Subcutaneous abdominal adipose tissue (tissue), 5 donors: ENCODE measurements at regions not wholly inside any gene's neighbourhood (a gene's known extent, or its start where the extent isn't known, plus 50 kb on each side); places are given as distances from the start of the nearest gene placed in this dataset.

Experiments used
- H3K27ac ChIP-seq: one replicate; pipeline ENCODE4 v1.7.0; 2013; ENCODE audit warnings: low read depth, mild to moderate bottlenecking, inconsistent platforms, low read length, moderate library complexity
- H3K27me3 ChIP-seq, 5 donors: one replicate each; pipeline ENCODE4 v1.7.0; 2013; ENCODE audit warnings: low read length in 5 of 5, inconsistent platforms in 1 of 5; ENCODE audit not compliant: control insufficient read depth in 5 of 5, insufficient read depth in 4 of 5
- H3K36me3 ChIP-seq, 5 donors: one replicate each; pipeline ENCODE4 v1.7.0; 2013; ENCODE audit warnings: low read length in 5 of 5; ENCODE audit not compliant: control insufficient read depth in 5 of 5, insufficient read depth in 5 of 5
- H3K4me1 ChIP-seq, 5 donors: one replicate each; pipeline ENCODE4 v1.7.0; 2013; ENCODE audit warnings: low read length in 5 of 5, mild to moderate bottlenecking in 3 of 5, moderate library complexity in 1 of 5; ENCODE audit not compliant: control insufficient read depth in 5 of 5, insufficient read depth in 5 of 5
- H3K4me3 ChIP-seq, 5 donors: one replicate each; pipeline ENCODE4 v1.7.0; 2013; ENCODE audit warnings: low read length in 5 of 5, low read depth in 1 of 5
- H3K9ac ChIP-seq, 5 donors: one replicate each; pipeline ENCODE4 v1.7.0; 2013; ENCODE audit warnings: low read length in 5 of 5, mild to moderate bottlenecking in 4 of 5, moderate library complexity in 3 of 5
- H3K9me3 ChIP-seq, 5 donors: one replicate each; pipeline ENCODE4 v1.7.0; 2013; ENCODE audit warnings: low read length in 5 of 5; ENCODE audit not compliant: control insufficient read depth in 5 of 5
- donor health status: healthy.
- donor health status: healthy.
- donor health status: healthy.
- donor health status: healthy.
- donor health status: healthy.

- no peak overlapping the region for H3K9ac ChIP-seq
- H3K4me1 ChIP-seq, result peaks cover 0 to 10% (median 0%) of the 10 kb centered on the region in 5 donors
- H3K27me3 ChIP-seq, result no peaks in the 10 kb centered on the region
- no peak overlapping the region for H3K4me3 ChIP-seq
- H3K36me3 ChIP-seq, result no peaks in the 10 kb centered on the region
- H3K9me3 ChIP-seq, result peaks cover 0 to 9% (median 4%) of the 10 kb centered on the region in 5 donors
- H3K27ac ChIP-seq, result no peak overlapping the region
Measured at GRCh38 chr9:86670536-86670935, 276.8 kb downstream of the GAS1 start.

DNA sequence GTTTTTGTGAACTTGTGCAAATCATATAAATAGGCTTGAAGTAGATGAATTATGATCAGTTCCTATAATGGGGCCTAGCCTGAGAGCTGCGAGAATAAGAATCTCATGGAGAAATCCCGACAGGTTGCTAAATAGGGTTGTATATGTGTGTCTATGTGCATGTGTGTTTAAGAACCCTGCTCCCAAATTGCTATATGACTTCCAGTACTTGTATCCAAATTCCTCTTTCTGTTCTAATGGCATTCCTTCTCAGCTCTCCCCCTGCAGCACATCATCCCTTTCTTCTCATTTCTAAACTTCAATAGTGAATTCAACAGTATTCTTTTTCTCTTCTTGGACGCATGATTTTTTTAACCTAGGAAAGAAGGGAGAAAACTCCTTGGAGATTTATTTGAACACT, 277.2 kb downstream of the GAS1 start:
- Histone ChIP-seq H3K4me3 (no peak overlapping the region), H3K9me3 (peaks cover 0 to 9% (median 4%) of the 10 kb centered on the region in 5 donors), H3K4me1 (peaks cover 0 to 10% (median 0%) of the 10 kb centered on the region in 5 donors), H3K27ac (no peak overlapping the region), H3K9ac (no peak overlapping the region), H3K27me3 (no peaks in the 10 kb centered on the region), H3K36me3 (no peaks in the 10 kb centered on the region)

GRCh38 chr9:86669422-86669821, 277.9 kb downstream of the GAS1 start:
- Histone ChIP-seq H3K4me3 (no peak overlapping the region), H3K9ac (no peak overlapping the region), H3K4me1 (peaks cover 0 to 10% (median 0%) of the 10 kb centered on the region in 5 donors), H3K27me3 (no peaks in the 10 kb centered on the region), H3K27ac (no peak overlapping the region), H3K36me3 (no peaks in the 10 kb centered on the region), H3K9me3 (peaks cover 0 to 9% (median 4%) of the 10 kb centered on the region in 5 donors)

DNA sequence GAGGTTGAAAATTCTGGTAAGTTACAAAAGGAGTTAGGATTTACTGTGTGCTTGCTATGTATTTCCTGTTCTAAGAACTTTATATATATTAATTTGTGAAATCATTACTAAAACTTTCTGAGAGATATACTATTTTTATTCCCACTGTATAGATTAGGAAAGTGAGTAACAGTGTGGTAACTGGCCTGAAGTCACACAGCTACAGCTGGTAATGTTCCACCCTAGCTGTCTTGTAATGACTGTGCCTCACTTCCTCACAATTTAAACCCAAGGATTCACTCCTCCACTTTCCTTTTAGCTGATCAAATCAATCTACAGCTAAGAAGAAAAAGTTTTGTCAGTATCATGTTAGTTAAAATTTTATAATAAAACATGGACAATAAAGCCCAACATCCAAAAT, 278.8 kb downstream of the GAS1 start:
- H3K4me3 ChIP-seq, result no peak overlapping the region
- H3K9me3 ChIP-seq, result peaks cover 0 to 9% (median 4%) of the 10 kb centered on the region in 5 donors
- no peak overlapping the region for H3K27ac ChIP-seq
- H3K9ac ChIP-seq, result no peak overlapping the region
- peaks cover 0 to 10% (median 0%) of the 10 kb centered on the region in 5 donors for H3K4me1 ChIP-seq
- H3K36me3 ChIP-seq, result no peaks in the 10 kb centered on the region
- H3K27me3 ChIP-seq, result no peaks in the 10 kb centered on the region

DNA sequence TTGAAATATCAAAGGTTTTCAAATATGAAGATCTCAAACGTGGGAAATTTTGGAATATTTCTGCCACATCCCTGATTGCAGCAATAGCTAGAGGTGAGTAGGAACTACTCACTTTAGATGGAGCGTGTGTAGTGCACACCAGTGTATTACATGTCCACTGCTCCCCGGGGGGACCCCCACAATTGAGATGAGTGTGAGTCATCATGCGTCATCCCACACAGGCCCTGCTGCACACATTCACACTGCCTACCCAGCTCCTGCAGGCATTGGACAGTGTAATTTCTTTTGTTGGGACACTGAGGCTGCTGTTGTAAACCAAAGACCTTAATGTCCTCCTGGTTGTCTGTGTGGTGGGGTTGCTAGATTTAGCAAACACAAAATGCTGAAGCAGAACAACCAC, 280.0 kb downstream of the GAS1 start:
- Histone ChIP-seq H3K9me3 (peaks cover 0 to 9% (median 4%) of the 10 kb centered on the region in 5 donors), H3K4me3 (no peak overlapping the region), H3K27me3 (no peaks in the 10 kb centered on the region), H3K27ac (no peak overlapping the region), H3K4me1 (peaks cover 0 to 10% (median 0%) of the 10 kb centered on the region in 5 donors), H3K36me3 (no peaks in the 10 kb centered on the region), H3K9ac (no peak overlapping the region)

- Histone ChIP-seq H3K4me3 (no peak overlapping the region), H3K27me3 (no peaks in the 10 kb centered on the region), H3K4me1 (peaks cover 0 to 11% (median 0%) of the 10 kb centered on the region in 5 donors), H3K9me3 (peaks cover 0 to 3% (median under 1%) of the 10 kb centered on the region in 5 donors), H3K27ac (no peak overlapping the region), H3K9ac (no peak overlapping the region), H3K36me3 (no peaks in the 10 kb centered on the region)
Measured at GRCh38 chr9:86665416-86665815, 281.9 kb downstream of the GAS1 start.

DNA sequence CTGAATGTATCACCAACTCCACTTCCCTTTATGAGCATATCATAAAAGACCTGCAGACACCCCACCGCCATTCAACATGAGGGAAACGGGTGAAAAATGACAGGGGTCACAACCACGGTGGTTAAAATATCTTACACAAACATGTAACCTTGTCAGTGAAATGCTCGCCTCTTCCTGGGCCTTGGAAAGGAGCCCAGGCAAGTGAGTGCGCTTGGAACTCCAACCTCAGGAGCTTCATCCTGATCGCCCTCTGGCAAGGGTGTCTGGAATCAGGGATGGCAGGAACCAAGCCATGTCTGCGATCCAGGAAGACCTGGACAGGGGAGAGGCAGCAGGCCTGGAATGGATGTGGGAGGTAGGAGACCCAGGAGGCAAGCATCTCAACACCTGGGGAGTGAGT, 282.7 kb downstream of the GAS1 start:
- Histone ChIP-seq H3K9ac (no peak overlapping the region), H3K4me3 (no peak overlapping the region), H3K27me3 (no peaks in the 10 kb centered on the region), H3K9me3 (no peaks in the 10 kb centered on the region), H3K36me3 (no peaks in the 10 kb centered on the region), H3K4me1 (peaks cover 0 to 10% (median 0%) of the 10 kb centered on the region in 5 donors), H3K27ac (no peak overlapping the region)

DNA sequence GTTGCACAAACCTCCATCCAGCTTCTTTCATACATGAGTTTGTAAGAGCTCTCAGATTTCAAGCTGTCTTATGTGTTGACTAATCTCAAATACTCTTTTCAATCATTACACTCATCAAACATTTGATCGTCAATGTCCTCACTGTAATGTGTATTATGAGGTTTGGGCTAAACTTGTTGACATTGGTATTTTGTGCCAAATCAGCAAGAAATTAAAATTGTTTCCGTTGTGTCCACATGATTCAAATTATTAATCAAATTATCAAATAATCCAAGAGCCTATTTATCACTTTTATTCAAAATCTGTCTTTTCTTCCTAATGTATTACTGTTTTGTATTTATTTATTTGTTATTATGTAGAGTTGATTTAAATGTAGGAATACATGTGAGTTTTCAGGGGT, 283.4 kb downstream of the GAS1 start:
- Histone ChIP-seq H3K9me3 (no peaks in the 10 kb centered on the region), H3K4me3 (no peak overlapping the region), H3K9ac (no peak overlapping the region), H3K36me3 (no peaks in the 10 kb centered on the region), H3K4me1 (peaks cover 0 to 3% (median 0%) of the 10 kb centered on the region in 5 donors), H3K27ac (no peak overlapping the region), H3K27me3 (no peaks in the 10 kb centered on the region)

- Histone ChIP-seq H3K4me3 (no peak overlapping the region), H3K9me3 (no peaks in the 10 kb centered on the region), H3K36me3 (no peaks in the 10 kb centered on the region), H3K9ac (no peak overlapping the region), H3K4me1 (peaks cover 0 to 3% (median 0%) of the 10 kb centered on the region in 5 donors), H3K27me3 (no peaks in the 10 kb centered on the region), H3K27ac (no peak overlapping the region)
Measured at GRCh38 chr9:86662890-86663468, 284.3 kb downstream of the GAS1 start.

DNA sequence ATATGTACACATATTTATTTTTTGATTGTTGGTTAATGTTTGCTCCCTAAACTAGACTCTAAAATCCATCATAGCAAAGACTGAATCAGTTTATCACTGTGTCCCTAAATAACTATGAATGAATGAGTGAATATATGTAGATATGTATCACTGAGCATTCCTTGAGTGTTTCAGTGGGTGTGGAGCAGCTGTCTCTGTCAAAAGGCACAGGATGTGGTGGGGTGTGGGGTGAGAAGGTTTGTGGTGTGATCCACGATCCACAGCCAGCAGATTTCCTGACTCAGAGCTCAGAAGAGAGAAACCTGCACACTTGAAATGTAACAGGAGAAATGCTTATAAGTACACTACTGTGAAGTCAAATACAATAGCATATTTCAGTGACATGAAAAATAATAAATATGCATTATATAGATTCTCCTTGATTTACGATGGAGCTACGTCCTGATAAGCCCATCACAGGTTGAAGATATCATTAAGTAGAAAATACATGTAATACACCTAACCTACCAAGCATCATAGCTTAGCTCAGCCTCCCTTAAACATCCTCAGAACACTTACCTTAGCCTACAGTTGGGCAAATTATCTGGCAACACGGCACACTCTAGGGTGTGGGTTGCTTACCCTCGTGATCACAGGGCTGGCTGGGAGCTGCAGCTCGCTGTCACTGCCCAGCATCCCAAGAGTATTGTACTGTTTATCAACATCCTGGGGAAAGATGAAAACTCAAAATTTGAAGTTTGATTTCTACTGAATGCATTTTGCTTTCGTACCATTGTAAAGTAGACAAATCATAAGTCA, 287.0 kb downstream of the GAS1 start:
- no peak overlapping the region for H3K27ac ChIP-seq
- H3K9ac ChIP-seq, result no peak overlapping the region
- H3K4me3 ChIP-seq, result no peak overlapping the region
- H3K27me3 ChIP-seq, result no peaks in the 10 kb centered on the region
- peaks cover 0 to 3% (median 0%) of the 10 kb centered on the region in 5 donors for H3K4me1 ChIP-seq
- no peaks in the 10 kb centered on the region for H3K36me3 ChIP-seq
- H3K9me3 ChIP-seq, result no peaks in the 10 kb centered on the region
